ENCODE measurements at regions not wholly inside any gene's neighbourhood (a gene's known extent, or its start where the extent isn't known, plus 50 kb on each side); places are given as distances from the start of the nearest gene placed in this dataset.

DNA sequence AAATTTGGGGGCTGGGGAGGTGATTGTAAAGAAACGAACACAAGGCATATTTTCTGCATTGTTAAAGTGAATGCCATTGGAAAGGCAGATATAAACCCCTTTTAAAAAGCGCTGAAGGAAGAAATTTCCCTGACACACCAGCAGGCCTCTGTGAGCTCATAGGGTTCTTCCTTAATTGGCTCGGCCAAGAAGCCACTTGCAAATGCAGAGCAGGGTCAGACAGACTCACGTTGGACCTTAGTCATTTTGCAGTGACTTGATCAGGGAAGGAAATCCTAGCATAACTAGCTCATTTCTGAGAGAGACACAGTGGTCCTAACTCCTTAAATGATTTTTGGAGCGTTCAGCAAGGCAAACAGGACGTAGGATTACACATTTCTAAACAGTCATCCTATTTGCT lies 1461.4 kb downstream of the GATA3 start:
- no peak for DNase-seq (ENCODE audit: low spot score)
- TF ChIP-seq, protein P1, sequence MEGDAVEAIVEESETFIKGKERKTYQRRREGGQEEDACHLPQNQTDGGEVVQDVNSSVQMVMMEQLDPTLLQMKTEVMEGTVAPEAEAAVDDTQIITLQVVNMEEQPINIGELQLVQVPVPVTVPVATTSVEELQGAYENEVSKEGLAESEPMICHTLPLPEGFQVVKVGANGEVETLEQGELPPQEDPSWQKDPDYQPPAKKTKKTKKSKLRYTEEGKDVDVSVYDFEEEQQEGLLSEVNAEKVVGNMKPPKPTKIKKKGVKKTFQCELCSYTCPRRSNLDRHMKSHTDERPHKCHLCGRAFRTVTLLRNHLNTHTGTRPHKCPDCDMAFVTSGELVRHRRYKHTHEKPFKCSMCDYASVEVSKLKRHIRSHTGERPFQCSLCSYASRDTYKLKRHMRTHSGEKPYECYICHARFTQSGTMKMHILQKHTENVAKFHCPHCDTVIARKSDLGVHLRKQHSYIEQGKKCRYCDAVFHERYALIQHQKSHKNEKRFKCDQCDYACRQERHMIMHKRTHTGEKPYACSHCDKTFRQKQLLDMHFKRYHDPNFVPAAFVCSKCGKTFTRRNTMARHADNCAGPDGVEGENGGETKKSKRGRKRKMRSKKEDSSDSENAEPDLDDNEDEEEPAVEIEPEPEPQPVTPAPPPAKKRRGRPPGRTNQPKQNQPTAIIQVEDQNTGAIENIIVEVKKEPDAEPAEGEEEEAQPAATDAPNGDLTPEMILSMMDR (IDR thresholded peaks at IDR 0.05; ENCODE audit: extremely low read depth, missing control alignments), result no peak

DNA sequence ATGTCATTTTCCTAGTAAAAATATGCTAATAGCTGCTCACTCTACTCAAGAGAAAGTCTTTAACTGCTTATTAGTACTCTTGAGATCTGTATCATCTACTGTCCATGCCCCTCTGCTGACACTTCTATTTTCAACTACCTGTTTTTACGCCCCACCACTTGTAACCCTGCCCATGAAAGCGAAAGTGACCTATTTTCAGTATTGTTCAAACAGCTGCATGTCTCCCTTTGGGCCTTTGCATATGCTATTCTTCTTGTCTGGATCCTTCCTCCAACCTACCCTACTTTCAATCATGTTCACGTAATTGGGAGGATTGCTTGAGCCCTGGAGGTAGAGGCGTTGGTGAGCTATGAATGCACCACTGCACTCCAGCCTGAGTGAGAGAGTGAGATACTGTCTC lies 1481.3 kb downstream of the GATA3 start:
- TF ChIP-seq, protein P1 (IDR thresholded peaks at IDR 0.05; ENCODE audit: extremely low read depth, missing control alignments), result no peak
- DNase-seq (ENCODE audit: low spot score), result no peak

DNA sequence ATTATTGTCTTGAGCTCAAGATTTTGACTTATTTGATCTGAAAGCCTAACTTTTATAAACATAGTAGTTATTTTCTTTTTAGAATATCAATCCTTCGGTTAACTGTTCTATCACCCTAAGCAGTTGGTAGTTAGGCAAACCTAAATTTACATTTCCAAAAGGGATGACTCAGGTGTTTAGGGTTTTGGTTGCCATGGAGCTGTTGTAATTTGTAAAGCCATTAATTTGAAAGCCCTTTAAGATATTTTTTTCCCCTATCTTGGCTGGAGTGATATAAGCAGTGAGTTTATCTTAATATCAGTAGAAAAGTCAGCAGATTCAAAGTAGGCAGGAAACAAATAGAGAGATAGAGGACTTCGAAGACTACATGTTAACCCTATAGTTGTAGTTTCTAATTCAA lies 1472.6 kb upstream of the CELF2 start:
- TF ChIP-seq, protein P1 (IDR thresholded peaks at IDR 0.05; ENCODE audit: extremely low read depth, missing control alignments), result no peak
- DNase-seq (ENCODE audit: low spot score), result no peak

DNA sequence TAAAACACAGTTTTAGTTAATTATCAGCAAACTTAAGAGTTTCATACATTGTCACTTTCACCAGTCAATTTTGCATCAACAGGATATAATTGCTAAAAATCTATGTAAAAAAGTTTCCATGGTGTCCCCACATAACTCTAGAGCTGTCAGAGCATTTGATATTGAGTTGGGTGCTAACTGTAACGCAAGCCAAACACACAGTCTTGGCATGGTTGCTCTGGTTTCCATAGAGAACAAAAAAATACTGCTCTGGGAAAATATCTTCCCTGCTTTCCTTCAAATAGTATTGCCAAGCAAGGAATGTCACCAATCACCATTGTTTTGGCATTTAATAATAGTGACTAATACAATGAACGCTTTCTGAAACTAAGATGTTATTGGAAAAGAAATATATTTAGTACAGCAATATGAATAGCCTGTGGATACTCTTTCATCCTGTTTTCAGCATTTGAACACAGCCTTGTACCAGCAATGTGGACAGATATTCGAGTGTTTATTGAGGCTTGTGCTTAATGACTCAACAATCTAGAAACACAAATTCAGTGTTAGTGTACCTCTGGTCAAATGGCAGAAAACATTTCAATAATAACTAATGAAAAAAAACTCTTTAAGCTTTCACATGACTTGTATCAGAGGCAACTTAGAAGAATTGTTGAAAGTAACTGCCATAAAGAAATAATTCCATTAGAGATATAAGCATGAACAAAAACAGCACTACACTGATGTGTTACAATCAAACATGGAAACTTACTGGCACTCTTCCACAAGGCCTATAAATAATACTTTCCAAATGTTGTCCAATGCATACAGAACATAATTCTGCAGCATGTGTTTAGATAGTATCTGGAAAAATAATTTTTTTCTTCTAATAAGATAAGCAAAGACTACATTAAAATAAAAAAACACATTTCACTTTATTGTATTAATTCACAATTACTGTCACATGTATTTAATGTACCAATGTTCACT lies 1469.5 kb upstream of the CELF2 start:
- no peak for DNase-seq (ENCODE audit: low spot score)
- TF ChIP-seq, protein P1 (IDR thresholded peaks at IDR 0.05; ENCODE audit: extremely low read depth, missing control alignments), result no peak

DNA sequence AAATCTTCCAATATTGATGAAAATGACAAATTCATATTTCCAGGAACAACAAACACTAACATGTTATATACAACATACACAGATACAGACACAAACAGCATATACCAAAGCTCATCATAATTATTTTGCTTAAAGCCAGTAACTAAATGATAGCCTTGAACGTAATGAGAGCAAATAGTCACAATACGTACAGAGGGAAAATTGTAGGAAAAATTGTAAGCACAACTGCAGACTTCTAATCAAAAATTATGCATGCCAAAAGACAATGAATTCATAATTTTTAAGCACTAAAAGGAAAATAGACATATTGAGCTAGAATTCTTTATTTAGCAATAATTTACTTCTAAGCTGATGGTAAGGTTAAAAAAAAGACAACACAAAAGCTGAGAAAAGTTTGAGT lies 1466.9 kb upstream of the CELF2 start:
- TF ChIP-seq, protein P1 (IDR thresholded peaks at IDR 0.05; ENCODE audit: extremely low read depth, missing control alignments), result no peak
- no peak for DNase-seq (ENCODE audit: low spot score)

DNA sequence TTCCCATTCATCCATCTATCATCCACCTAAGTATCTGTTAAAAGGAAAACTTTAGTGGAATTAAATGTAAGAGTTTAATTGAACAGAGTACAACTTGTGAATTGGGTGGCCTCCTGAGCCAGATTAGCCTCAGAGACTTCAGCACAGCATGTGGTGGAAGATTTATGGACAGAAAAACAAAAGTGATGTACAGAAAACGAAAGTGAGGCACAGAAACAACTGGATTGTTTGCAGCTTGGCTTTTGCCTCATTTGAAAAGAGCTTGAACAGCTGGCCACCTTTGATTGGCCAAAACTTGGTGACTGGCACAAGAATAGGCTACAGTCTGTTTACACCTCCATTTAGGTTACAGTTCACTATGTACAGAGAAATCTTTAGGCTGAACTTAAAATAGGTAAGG lies 1463.4 kb upstream of the CELF2 start:
- no peak for DNase-seq (ENCODE audit: low spot score)
- TF ChIP-seq, protein P1 (IDR thresholded peaks at IDR 0.05; ENCODE audit: extremely low read depth, missing control alignments), result no peak

DNA sequence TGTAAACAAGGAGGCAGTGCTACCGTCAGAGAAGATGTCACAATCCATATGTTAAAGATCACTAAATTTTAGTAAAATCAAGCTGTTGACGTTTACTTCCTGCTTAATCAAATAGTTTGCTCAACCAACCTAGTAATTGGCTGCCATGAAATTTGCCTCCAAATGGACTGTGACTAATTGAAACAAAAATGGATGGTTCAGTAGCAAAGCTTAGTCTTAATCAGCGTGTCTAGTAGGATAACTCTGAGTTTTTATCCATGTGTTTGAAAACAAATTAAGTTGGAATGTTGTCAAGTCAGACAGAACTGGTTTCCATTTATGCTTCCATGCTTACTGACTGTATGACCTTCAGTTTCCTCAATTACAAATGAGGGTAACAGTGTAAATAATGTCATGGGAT lies 1456.7 kb upstream of the CELF2 start:
- no peak for DNase-seq (ENCODE audit: low spot score)
- TF ChIP-seq, protein P1 (IDR thresholded peaks at IDR 0.05; ENCODE audit: extremely low read depth, missing control alignments), result no peak

Data from GM20000 (cell line).